PC-9 (cell line): ENCODE measurements at regions not wholly inside any gene's neighbourhood (a gene's known extent, or its start where the extent isn't known, plus 50 kb on each side); places are given as distances from the start of the nearest gene placed in this dataset.

Experiments
- CTCF ChIP-seq: fragments of 200-600 bp; sonication (generic); conservative IDR thresholded peaks from 2 replicates; pipeline ENCODE4 v1.6.1; 2017; ENCODE audit warnings: mixed run types, antibody characterized with exemption, mild to moderate bottlenecking, moderate library complexity
- EZH2 ChIP-seq: fragments of 200-600 bp; sonication (generic); IDR thresholded peaks from 2 replicates; pipeline ENCODE4 v1.8.0; 2017; ENCODE audit warnings: antibody characterized with exemption, low read depth

- TF ChIP-seq CTCF (no peak), EZH2 (no peak)
Observed at GRCh38 chr14:83053022-83053710, 1519.5 kb upstream of the SEL1L start.
